Daoy (cell line): ENCODE measurements at regions not wholly inside any gene's neighbourhood (a gene's known extent, or its start where the extent isn't known, plus 50 kb on each side); places are given as distances from the start of the nearest gene placed in this dataset.
A peak's percentile ranks its signal among the peaks of the same experiment; 100 is the strongest.

Experiments
- DNase-seq: peaks from one replicate; pipeline ENCODE4 v3.0.0-alpha.2; 2015; ENCODE audit warnings: low read depth

DNA sequence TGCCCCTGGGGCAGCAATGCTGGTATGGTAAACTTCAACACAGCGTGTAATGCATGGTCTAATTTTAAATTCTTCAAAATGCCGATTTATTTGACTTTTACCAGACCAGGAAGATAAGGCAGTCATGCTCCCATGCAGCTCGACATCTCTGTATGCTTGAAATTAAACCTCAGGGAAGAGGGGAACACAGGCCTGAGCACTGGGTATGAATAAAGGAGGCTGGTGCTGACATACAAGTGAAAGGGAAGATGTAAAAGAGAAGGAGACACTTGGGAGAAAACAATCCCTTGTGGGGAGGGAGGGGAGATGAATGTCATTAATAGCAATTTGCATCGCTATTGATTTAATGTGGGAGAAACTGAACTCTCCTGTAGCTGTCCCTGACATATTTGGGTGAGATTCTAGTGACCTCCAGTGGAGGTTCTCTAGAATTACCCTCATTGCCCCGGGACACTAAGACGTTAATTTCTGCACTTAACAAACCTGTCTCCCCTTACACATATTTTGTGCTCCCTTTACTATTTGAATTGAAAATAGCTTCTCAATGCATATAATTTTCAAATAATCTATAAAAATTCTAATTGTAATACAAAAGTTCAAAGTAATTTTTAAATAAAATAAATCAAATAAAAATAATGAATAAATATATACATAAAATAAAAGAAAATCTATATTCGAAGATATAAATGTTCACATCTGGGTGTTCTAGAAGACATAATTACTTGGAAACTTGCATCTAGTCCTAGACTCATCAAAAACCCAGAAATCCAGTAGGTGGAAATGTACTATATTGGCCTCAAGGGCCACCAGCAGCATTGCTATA is 283.1 kb downstream of the LMX1A start:
- peak; percentile 49 for DNase-seq

DNA sequence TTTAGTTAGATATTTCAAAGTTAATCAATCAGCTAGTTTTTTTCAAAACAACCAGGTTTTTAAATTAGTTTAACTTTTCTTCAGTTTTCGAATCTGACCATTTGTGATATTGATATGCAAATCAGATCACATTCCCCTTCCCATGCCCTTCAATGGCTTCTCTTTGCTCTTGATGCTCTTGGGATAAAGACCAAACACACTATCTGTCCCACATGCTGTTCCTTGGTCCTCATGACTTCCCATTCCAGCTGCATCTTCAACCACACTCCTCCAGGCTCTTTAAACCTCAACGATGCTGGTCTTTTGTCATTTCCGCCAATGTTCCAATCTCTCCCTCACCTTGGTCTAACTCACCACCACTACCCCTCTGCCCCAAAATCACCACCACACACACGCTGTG is 285.8 kb downstream of the LMX1A start:
- no peak for DNase-seq

DNA sequence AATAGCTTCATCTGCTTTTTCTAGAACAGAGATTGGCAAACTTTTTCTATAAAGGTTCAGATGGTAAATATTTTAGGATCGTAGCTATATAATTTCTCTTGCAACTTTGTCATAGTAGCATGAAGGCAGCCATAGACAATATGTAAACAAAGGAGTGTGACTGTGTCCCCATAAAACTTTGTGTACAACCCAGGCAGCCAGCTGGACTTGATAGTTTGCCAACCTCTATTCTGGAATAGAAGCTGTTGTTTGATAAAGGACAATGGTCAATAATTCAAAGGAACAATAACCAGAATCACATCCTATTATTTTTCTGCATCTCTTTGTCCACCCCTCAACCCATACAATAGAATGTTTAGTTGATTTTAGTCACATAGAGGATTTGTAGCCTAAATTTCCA is 286.7 kb downstream of the LMX1A start:
- no peak for DNase-seq

DNA sequence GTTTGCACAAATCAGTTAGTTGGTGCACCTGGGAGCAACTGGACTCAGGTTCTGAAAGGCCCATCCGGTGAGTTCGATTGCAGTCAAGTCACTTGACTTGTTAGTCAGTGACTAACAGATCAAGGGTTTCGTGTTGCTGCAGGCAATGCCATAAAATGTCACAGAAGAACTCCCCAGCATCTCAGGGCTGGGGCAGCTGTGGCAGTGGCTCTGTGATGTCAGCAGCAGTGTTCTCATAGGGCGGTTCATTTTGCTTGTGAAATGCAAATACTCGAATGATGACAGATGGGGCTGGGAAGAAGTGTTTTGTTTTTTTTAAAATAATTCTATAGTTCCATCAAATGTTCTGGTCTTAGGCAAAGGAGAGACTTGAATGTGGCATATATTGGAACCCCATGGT is 287.8 kb downstream of the LMX1A start:
- DNase-seq, result peak; percentile 7

DNA sequence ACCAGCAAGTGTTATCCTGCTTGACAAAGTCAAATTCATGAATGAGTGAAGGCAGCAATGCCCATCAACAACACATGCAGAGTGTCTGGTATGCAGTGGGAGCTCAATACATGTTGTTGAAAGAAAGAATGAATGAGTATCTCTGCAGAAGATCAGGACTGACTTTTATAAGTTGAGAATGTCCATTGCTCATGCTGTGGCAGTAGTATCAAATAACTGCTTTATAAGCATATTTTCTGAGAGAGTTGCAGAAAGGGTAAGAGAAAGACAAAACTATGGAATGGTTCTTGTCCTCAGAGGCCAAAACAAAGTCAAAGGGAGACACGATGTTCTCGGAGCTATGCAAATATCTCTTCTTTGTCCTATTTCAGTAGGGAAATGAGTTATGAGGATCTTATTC is 288.7 kb downstream of the LMX1A start:
- no peak for DNase-seq

DNA sequence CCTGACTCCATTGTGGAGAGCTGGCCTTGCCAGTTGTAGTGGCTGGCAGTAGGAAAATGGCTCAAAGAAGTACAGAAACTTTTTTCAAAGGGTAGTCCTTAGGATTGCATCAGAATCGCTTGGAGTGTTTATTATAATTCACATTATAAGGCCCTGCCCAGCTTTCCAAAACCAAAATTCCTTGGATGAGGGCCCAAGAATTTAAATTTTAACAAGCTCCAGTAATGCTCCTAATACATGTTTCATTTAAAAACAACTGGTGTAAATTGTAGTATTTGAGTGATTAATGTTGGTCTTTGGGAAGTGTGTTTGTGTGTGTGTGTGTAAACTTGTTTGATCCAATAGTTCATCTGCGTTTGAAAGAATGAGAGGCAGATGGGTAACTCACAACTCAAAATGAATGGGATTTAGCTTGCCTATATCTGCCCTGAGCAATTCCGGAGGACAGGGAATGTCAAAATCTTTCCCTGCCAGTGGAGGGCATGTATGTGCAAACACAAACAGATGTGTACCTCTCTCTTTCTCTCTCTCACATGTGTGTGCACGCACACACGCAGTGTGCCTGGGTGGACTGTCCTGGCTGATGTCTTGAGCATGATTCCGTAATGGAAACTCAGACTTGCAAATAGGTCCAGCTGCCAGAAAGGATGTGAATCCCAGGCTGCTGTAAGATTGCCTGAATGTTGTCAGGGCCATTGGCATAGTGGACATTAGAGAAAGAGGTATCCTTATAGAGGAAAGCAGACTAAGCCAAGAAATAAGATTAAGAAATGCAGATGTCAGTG is 293.1 kb downstream of the LMX1A start:
- no peak for DNase-seq

DNA sequence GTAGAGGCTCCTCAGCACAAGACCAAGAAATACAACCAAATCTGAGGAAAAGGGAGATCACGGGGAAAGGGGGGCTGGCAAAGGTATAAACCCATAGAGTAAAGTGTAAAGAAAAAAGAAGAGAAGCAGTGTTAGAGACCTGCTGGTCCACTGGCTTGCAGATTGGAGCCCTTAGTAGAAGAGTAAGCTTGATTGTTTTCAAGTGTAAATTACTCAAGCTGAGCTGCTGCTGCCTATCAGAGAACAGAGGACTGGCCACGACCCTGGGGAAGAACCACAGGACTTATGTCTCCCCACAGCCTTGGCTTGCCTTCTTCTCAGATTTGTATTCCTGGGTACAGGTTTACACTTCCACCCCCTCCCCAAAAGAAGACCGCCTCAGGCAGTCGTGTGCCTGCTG is 294.2 kb downstream of the LMX1A start:
- no peak for DNase-seq

DNA sequence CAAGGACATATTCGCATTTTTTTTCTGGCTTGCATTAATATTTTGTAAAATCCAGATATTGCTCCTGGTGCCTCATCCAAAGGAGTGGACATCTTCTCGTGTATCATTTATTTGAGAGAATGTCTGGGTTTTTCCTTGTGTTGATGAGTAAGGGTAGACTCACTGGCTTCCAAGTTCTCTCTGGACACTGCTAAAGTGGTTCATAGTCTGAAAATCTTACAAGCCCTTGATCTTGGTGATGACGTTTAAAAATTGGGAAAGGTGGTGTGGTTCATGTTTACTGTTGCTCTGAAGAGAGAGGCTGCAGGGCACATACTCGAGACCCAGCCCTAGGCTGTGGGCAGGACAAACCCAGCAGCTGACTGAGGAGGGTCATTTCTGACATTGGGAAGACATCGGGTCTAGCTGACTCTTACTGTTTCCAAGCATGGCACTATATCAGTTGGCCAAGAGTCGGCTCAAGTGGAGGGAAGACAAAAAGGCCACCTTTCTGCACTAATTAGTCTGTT is 296.2 kb downstream of the LMX1A start:
- no peak for DNase-seq

DNA sequence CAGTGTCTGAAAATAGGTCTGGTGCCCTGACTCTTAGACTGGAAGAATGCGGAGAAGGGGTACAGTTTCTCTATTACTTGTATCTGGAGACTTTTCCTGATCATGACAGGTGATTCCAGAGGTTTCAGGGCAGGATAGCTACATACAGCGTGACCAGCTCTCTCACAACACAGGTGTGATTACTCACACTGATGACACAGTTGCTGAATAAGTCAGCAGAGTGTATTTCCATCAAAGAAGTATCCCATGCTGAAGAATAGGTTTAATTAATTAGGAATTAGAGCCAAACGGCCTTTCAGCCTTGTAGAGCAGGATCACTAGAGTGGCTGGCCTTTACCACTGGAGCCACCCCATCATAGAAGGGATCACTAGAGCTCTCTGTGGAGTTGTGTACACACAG is 298.6 kb downstream of the LMX1A start:
- no peak for DNase-seq

DNA sequence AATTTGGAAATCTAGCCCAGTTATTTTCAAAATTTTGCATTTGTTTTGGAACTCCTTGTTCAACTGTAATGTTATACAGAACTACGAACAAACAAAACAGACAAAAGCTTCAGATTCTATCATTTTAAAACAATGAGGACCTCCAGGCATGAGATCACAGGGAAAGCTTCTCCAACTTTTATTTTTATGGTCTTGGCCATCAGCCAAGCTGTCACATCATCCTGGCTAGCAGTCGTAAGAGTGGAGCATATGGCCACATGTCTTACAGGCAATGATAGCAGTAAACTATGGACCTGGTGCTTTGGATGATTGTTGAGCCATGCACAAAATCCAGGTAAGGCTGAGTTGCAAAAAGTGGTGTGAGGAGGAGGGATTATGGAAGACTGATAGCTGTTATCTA is 299.6 kb downstream of the LMX1A start:
- DNase-seq, result no peak

DNA sequence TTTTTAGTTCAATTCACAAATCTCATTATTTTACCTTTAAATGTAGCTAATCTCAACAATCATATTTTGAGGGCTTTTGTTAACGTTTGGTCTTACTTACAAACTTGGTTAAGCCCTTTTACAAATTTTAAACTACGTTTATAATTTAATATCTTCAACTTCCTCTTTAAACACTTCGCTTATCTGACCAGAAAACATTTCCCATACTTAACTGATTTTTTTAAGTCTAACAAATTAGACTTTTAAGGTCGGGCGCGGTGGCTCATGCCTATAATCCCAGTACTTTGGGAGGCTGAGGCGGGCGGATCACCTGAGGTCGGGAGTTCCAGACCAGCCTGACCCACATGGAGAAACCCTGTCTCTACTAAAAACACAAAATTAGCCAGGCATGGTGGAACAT is 300.9 kb downstream of the LMX1A start:
- DNase-seq, result no peak

DNA sequence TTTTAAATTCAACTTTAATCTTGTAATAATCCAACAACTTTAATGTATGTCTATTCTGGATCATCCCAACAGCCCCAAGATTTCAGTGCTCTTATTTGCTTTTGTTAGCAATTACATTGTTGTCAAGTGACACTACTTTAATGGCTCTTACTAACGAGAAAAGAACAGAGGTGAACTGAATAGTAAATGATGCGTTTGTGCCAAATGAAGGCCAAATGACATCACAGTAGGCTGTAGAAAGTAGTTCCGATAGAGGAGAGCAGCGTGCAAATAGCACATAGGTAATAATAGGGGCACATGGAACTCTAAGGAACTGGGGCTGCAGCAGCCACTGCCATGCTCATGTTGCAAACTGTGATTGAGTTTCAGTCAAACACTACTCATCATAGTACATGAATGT is 301.9 kb downstream of the LMX1A start:
- no peak for DNase-seq

DNA sequence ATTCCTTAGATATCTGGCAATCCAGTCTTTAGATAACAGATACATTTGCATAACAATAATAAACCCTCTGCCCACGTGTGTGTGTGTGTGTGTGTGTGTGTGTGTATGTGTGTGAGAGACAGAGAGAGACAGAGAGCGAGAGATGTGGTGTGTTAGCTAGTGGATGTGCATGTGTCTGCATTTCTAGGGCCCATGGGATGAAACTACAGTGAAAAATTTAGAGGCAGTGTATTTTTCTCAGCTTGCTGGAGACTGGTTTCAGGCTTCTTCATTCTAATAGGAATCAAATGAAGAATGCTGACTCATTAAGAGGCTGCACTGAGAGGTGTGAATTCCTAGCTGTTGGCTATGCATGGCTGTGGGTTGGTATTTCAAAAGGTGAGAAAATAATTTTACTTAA is 303.2 kb downstream of the LMX1A start:
- no peak for DNase-seq

DNA sequence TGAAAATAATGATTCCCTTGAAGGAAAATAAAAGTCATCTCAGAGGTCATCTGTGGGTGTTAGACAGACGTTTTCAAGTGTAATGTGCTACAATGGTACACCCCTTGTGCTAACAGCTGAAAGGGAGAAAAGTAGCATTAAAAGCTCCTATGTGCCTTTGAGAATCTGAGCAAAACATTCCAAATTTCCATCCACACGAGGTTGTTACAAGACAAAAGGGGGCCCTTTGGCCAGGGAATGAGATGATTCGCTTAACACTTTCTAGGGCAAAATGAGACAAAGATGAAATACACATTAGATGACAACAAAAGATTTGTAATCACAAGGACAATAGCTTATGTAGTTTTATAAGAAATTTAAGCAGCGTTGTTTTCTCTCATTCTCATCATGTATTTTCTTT is 303.6 kb downstream of the LMX1A start:
- DNase-seq, result no peak

DNA sequence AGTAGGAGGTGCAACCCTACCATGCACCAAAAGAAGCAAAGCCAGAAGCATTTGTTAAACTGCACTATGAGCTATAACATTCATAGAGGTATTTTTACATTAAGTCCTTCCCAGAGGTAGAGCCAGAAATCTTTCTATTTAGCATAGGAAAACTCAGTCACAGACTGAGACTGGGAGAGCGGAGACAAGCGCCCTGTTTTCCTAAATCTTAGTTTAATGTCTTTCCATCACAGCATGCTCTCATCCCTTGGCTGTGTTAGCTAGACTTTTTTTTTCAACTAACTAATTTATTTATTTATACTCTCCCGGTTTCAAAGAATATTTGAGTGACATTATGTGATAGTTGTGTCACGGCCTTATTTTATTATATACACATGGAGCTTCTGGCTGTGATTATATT is 304.1 kb downstream of the LMX1A start:
- no peak for DNase-seq

DNA sequence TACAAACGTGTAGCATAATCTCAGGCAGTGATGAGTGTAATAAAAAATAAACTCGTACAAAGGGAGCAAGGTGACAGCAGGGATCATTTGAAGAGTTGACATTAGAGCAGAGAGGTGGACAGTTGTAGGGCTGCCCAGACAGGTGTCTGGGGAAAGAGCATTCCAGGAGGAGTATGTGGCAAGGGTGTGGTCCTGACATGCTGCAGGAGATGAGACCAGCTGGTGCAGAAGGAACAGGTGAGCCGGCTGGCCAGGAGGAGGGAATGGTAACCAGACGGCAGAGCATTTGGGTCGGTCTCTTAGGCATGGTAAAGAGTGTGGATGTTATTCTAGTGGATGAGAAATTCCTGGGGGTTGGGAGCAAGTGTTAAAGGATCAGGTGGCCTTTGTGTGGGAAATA is 306.3 kb downstream of the LMX1A start:
- no peak for DNase-seq

DNA sequence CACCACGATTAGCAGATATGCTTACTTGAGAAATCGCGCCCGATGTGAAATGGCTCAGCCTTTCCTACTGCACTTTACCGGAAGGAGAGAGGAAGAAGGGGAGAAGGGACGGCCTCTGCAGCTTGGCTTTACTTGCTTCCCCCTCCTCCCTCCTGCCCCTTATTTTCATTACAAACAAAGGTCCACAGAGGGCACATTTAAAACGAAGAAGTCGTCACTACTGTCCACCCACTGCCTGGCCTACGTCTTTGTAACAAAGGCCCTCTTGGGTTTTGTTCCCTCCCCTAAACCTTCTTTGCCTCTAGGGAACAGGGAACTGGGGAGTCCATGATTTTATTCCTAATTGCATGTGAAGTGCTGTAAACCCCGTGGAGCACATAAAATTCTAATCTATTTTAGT is 308.5 kb downstream of the LMX1A start:
- DNase-seq, result no peak

DNA sequence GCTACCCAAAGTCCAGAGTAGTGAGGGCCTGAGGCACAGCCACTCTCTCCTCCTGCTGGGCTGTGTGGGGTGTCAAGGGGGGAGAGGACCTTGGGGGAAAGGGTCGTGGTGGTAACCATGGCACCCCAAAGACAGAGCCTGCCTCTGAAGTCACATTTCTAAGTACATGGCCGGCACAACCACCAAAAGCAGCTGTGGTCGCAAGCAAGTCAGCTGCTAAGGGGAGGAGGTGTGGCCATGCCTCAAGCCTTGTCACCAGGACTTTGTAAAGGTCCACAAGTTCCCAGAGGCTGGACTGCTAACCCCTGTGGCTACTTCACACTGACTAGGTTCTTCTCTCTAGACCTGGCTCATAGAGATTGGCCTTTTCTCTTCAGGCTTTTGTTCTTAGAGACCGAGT is 310.6 kb downstream of the LMX1A start:
- DNase-seq, result no peak

DNA sequence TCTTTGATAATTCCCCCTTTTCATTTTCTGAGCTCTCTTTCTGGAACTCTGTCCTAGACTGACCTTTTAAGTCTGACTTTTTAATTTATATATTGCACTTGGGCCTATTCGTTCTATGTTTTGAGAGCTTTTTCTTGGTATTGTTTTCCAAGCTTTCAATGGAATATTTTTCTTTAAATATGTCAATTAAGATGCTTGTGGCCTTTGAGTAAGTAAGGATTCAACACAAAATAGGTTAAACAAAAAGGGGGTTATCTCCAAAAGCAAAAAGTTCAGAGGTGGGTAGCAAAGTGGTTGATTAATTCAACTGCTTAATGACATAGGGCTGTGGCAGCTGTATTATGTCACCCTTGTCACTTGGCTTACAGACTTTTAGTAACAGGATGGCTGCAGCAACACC is 315.9 kb downstream of the LMX1A start:
- DNase-seq, result no peak

DNA sequence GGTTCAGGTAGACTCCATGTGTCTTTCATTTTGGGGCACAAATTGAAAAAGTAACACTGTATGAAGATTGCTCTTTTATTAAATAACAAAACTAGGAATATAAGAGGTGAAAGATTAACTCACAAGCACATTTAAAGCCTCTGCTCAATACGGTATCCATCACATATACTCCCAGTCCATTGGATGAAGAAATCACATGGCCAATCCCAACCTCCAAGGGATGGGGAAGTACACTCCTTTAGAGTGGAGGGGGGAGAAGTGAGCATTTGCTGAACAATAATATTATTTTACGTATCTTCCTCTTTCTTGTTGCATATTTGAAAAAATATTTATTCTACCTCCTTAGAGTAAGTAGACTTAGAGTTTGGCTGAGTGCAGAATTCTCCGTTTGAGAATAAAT is 316.5 kb downstream of the LMX1A start:
- no peak for DNase-seq

DNA sequence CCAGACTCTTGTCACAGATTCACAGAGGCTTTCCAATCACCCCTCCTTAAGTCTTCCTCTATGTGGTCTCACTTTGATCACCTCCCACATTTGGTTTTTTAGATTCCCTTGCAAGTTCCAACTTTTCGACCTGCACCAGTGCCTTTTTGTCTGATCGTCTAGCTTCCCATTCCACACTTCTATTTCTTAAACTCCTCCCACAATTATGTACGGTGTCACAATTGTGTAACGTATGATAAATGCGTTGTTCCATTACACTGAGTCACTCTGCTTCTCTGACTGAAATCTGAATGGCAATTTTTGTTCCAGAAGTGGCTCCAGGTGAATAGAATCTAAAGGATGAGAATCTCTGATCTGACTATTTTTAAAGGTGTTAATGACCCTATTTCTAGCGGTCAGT is 320.1 kb downstream of the LMX1A start:
- DNase-seq, result no peak

DNA sequence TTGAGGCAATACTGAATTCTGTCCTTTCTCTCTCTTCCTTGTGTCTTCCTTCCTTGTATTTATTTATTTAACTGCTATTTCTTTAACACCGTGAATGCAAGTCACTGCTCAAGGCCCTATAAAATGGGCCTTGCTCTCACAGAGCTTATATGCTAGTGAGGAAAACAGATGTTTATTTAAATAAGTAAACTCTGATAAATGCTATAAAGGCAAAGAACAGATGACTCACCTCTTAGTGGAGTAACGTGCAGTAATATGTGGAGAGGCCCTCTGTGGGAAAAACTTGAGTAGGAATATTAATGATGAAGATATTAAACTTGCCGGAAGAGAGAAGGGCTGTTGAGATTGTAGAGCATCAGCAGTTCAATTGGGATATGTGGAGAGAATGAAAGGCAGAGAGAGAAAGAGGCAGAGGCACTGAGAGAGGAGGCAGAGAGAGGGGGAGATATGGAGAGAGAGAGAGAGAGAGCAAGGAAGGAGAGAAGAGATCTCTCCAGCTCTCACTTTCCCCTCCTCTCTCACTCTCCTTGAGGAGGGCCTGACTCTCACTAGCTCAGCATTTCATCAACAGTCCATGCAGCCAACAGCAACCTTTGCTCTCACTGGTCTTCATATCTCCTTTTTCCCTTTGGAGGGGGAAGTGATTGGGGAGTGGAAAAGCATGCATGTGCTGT is 322.2 kb downstream of the LMX1A start:
- no peak for DNase-seq

DNA sequence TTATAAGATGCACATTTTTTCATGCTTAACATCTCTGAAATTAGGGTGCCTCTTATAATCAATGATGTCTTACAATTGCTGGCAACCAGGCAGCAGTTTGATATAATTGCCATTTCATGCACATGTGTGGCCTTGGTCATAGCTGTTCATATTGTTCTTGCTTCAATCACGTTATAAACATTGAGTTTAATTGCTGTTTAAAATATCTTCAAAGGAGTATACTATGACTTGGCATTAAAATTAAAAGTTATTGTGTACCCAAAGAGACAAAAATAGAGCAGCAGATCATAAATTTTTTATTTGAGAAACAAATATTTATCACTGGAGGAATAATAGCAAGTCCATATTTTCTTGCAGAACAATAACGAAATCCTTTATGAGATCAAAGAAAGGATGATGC is 325.5 kb downstream of the LMX1A start:
- DNase-seq, result no peak
